PC-9 (cell line): ENCODE measurements at regions not wholly inside any gene's neighbourhood (a gene's known extent, or its start where the extent isn't known, plus 50 kb on each side); places are given as distances from the start of the nearest gene placed in this dataset.

ENCODE experiments used
- BruUV-seq: library from RNA; stranded (reverse); fragments of 400-500 nt; replicated peaks from 2 replicates; lab custom pipeline; 2021; lab: Mats Ljungman, UMichigan
- CTCF ChIA-PET: fragments of 300-600 bp; sonication (Branson Sonifier 250); formaldehyde crosslinking; loops from one replicate; lab custom pipeline; 2022; ENCODE audit warnings: antibody characterized with exemption; lab: Charles Lee
- POLR2A ChIA-PET: fragments of 300-600 bp; sonication (Branson Sonifier 250); formaldehyde crosslinking; loops from one replicate; lab custom pipeline; 2022; ENCODE audit warnings: antibody characterized with exemption; ENCODE audit not compliant: unreplicated experiment; lab: Charles Lee
- DNase-seq, 2 experiments: peaks; one replicate each; pipeline versions ENCODE4 v3.0.0 to v3.0.0-alpha.2; 2015 to 2022; ENCODE audit warnings: mixed read lengths in 1 of 2
- H2AFZ ChIP-seq: fragments of 200-600 bp; sonication (generic); 2 replicates; pipeline ENCODE4 v1.8.1; 2017; ENCODE audit warnings: antibody characterized with exemption
- H3F3A ChIP-seq: fragments of 200-600 bp; sonication (generic); 2 replicates; pipeline ENCODE4 v1.8.1; 2017; ENCODE audit warnings: antibody characterized with exemption, mild to moderate bottlenecking, low read depth; ENCODE audit not compliant: insufficient read depth
- H3K27ac ChIP-seq: fragments of 200-600 bp; sonication (generic); 2 replicates; pipeline ENCODE4 v1.6.1; 2016; ENCODE audit warnings: mixed run types
- H3K27me3 ChIP-seq: fragments of 200-600 bp; sonication (generic); 2 replicates; pipeline ENCODE4 v1.6.1; 2016; ENCODE audit warnings: low read depth, mixed run types; ENCODE audit not compliant: insufficient read depth
- H3K36me3 ChIP-seq: fragments of 200-600 bp; sonication (generic); 2 replicates; pipeline ENCODE4 v1.6.1; 2016; ENCODE audit warnings: low read depth, mixed run types
- H3K4me1 ChIP-seq: fragments of 200-600 bp; sonication (generic); replicated peaks from 2 replicates; pipeline ENCODE4 v1.6.1; 2016; ENCODE audit warnings: mixed run types; ENCODE audit not compliant: insufficient read depth
- H3K4me2 ChIP-seq: fragments of 200-600 bp; sonication (generic); 2 replicates; pipeline ENCODE4 v1.6.1; 2017; ENCODE audit warnings: mixed run types
- H3K4me3 ChIP-seq: fragments of 200-600 bp; sonication (generic); 2 replicates; pipeline ENCODE4 v1.6.1; 2016; ENCODE audit warnings: mixed run types
- H3K79me2 ChIP-seq: fragments of 200-600 bp; sonication (generic); 2 replicates; pipeline ENCODE4 v1.6.1; 2017; ENCODE audit warnings: low read depth, mixed run types
- H3K9me2 ChIP-seq: fragments of 200-600 bp; sonication (generic); 2 replicates; pipeline ENCODE4 v1.8.1; 2017; ENCODE audit warnings: mild to moderate bottlenecking; ENCODE audit not compliant: insufficient read depth
- H3K9me3 ChIP-seq: fragments of 200-600 bp; sonication (generic); 2 replicates; pipeline ENCODE4 v1.8.1; 2016; ENCODE audit warnings: low read depth; ENCODE audit not compliant: insufficient read depth
- H4K20me1 ChIP-seq: fragments of 200-600 bp; sonication (generic); 2 replicates; pipeline ENCODE4 v1.8.1; 2017; ENCODE audit not compliant: insufficient read depth
- CTCF ChIP-seq: fragments of 200-600 bp; sonication (generic); conservative IDR thresholded peaks from 2 replicates; pipeline ENCODE4 v1.6.1; 2017; ENCODE audit warnings: mixed run types, antibody characterized with exemption, mild to moderate bottlenecking, moderate library complexity
- EZH2 ChIP-seq: fragments of 200-600 bp; sonication (generic); IDR thresholded peaks from 2 replicates; pipeline ENCODE4 v1.8.0; 2017; ENCODE audit warnings: antibody characterized with exemption, low read depth
- intact Hi-C: fragments of 100-400 bp; cut with micrococcal nuclease; formaldehyde crosslinking; loops from one replicate; pipeline ENCODE4 v1.10.0; 2022; ENCODE audit not compliant: unreplicated experiment

DNA sequence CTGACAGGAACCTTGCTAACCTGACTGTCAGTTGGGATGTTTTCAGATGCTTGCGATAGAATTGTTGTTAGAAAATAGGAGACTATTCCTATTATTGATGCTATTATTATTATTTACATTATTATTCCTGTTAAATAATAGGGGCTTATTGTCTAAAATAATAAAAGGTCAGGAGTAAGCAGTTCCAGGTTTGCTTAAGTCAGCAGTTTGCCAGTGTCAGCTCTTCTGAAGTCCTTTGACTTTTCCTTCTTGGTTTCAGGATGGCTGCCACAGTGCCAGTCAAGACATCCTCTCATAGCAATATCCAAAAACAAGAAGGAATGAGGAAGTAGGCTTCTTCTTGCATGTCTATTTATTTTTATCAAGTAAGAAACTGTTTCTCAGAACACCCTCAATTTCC is 141.7 kb upstream of the MARCHF11 start:
- no peak overlapping the region for H2AFZ ChIP-seq
- H3K9me3 ChIP-seq: no peaks in the 10 kb centered on the region
- no TSS peak for BruUV-seq
- intact Hi-C loops: no loop called here
- no peak overlapping the region for H3K27ac ChIP-seq
- H3F3A ChIP-seq: no peaks in the 10 kb centered on the region
- no peak for DNase-seq
- no peak overlapping the region for H3K4me3 ChIP-seq
- TF ChIP-seq CTCF (no peak), EZH2 (no peak)
- no peaks in the 10 kb centered on the region for H3K79me2 ChIP-seq
- H3K4me1 ChIP-seq: no peaks in the 10 kb centered on the region
- H3K9me2 ChIP-seq: no peaks in the 10 kb centered on the region; the same call in 1 of the 2 replicates
- H4K20me1 ChIP-seq: no peaks in the 10 kb centered on the region
- peaks cover 16% of the 10 kb centered on the region; the same call in 1 of the 2 replicates for H3K27me3 ChIP-seq
- no peaks in the 10 kb centered on the region for H3K36me3 ChIP-seq
- H3K4me2 ChIP-seq: no peak overlapping the region
- ChIA-PET POLR2A (interaction anchor here (0.6 kb wide), 1 partner anchor 1397 kb away, joined by 18 read pairs; no protein-coding TSS in a partner anchor), CTCF (no interaction called here)

GRCh38 chr5:16315501-16315900 is 135.9 kb upstream of the MARCHF11 start:
- BruUV-seq: no TSS peak
- no peaks in the 10 kb centered on the region for H4K20me1 ChIP-seq
- TF ChIP-seq EZH2 (no peak), CTCF (no peak)
- H3K9me2 ChIP-seq: no peaks in the 10 kb centered on the region
- intact Hi-C loops: no loop called here
- ChIA-PET CTCF (no interaction called here), POLR2A (no interaction called here)
- H3K4me3 ChIP-seq: no peak overlapping the region
- H3K79me2 ChIP-seq: no peaks in the 10 kb centered on the region
- no peak overlapping the region for H3K4me2 ChIP-seq
- no peak for DNase-seq
- no peaks in the 10 kb centered on the region for H3K4me1 ChIP-seq
- no peaks in the 10 kb centered on the region for H3K27me3 ChIP-seq
- H3K9me3 ChIP-seq: no peaks in the 10 kb centered on the region
- H2AFZ ChIP-seq: no peak overlapping the region
- no peaks in the 10 kb centered on the region for H3K36me3 ChIP-seq
- H3K27ac ChIP-seq: no peak overlapping the region
- no peaks in the 10 kb centered on the region for H3F3A ChIP-seq

- Histone ChIP-seq H3K27me3 (no peaks in the 10 kb centered on the region), H3K27ac (no peak overlapping the region), H3K9me3 (no peaks in the 10 kb centered on the region), H3K4me3 (no peak overlapping the region), H4K20me1 (no peaks in the 10 kb centered on the region), H3K36me3 (no peaks in the 10 kb centered on the region), H3K9me2 (no peaks in the 10 kb centered on the region), H3K79me2 (no peaks in the 10 kb centered on the region), H3K4me1 (no peaks in the 10 kb centered on the region), H3F3A (no peaks in the 10 kb centered on the region), H2AFZ (no peak overlapping the region), H3K4me2 (no peak overlapping the region)
- CTCF ChIA-PET: no interaction called here
- DNase-seq: no peak
- POLR2A ChIA-PET: no interaction called here
- TF ChIP-seq EZH2 (no peak), CTCF (no peak)
- intact Hi-C loops: no loop called here
- BruUV-seq: no TSS peak
Observed at GRCh38 chr5:16313761-16314160, 134.2 kb upstream of the MARCHF11 start.
